SK-N-SH (cell line): ENCODE measurements at regions not wholly inside any gene's neighbourhood (a gene's known extent, or its start where the extent isn't known, plus 50 kb on each side); places are given as distances from the start of the nearest gene placed in this dataset.

Experiments
- CTCF ChIA-PET: fragments of 300-600, 350-600 bp; formaldehyde crosslinking; extraction: SDS; loops from one replicate; lab custom pipeline; 2021; lab: Yijun Ruan, JAX
- POLR2A ChIA-PET: fragments of 350-600 bp; sonication (Branson Sonifier 250); formaldehyde crosslinking; extraction: SDS; loops from one replicate; lab custom pipeline; 2020; ENCODE audit warnings: antibody characterized with exemption, inconsistent platforms; lab: Yijun Ruan, JAX
- DNase-seq: peaks from one replicate; pipeline ENCODE4 v3.0.0; 2012
- H2AFZ ChIP-seq: fragments of 200-600 bp; sonication (generic); 2 replicates; pipeline ENCODE4 v1.8.1; 2016; ENCODE audit warnings: antibody characterized with exemption, mild to moderate bottlenecking, low read depth
- H3F3A ChIP-seq: fragments of 200-600 bp; sonication (generic); replicated peaks from 2 replicates; pipeline ENCODE3; 2016; ENCODE audit warnings: antibody characterized with exemption, mild to moderate bottlenecking; ENCODE audit not compliant: insufficient read depth
- H3K27ac ChIP-seq, 2 experiments: fragments of 200-500 bp in 1 of 2; fragments of 200-600 bp in 1 of 2; sonication (Bioruptor generic) in 1 of 2; sonication (generic), shearing (Covaris generic) in 1 of 2; 2 replicates each; pipeline versions ENCODE4 v1.5.1 to v1.6.1; 2014 to 2016; ENCODE audit warnings: low read depth in 2 of 2, inconsistent platforms in 1 of 2, low read length in 1 of 2, mild to moderate bottlenecking in 1 of 2, mixed read lengths in 1 of 2
- H3K27me3 ChIP-seq: fragments of 200-600 bp; sonication (generic), shearing (Covaris generic); 2 replicates; pipeline ENCODE4 v1.6.1; 2016; ENCODE audit warnings: mixed run types; ENCODE audit not compliant: insufficient read depth
- H3K36me3 ChIP-seq, 2 experiments: fragments of 200-500 bp in 1 of 2; fragments of 200-600 bp in 1 of 2; sonication (Bioruptor generic) in 1 of 2; sonication (generic) in 1 of 2; replicated peaks in 1 of 2; 2 replicates each; pipeline versions ENCODE3 to v1.5.1; 2014 to 2016; ENCODE audit warnings: low read length in 1 of 2, mild to moderate bottlenecking in 1 of 2; ENCODE audit not compliant: insufficient read depth in 2 of 2, control insufficient read depth in 1 of 2
- H3K4me1 ChIP-seq, 2 experiments: fragments of 200-500 bp in 1 of 2; fragments of 200-600 bp in 1 of 2; sonication (Bioruptor generic) in 1 of 2; sonication (generic), shearing (Covaris generic) in 1 of 2; 2 replicates each; pipeline versions ENCODE4 v1.5.1 to v1.6.1; 2014 to 2016; ENCODE audit warnings: low read depth in 1 of 2, low read length in 1 of 2, mixed run types in 1 of 2; ENCODE audit not compliant: insufficient read depth in 2 of 2, control insufficient read depth in 1 of 2
- H3K4me2 ChIP-seq: fragments of 200-600 bp; sonication (generic), shearing (Covaris generic); 2 replicates; pipeline ENCODE4 v1.6.1; 2017; ENCODE audit warnings: mixed run types
- H3K4me3 ChIP-seq, 2 experiments: fragments of 200-500 bp in 1 of 2; fragments of 200-600 bp in 1 of 2; sonication (Bioruptor generic) in 1 of 2; sonication (generic), shearing (Covaris generic) in 1 of 2; 2 replicates each; pipeline versions ENCODE4 v1.5.1 to v1.8.1; 2014 to 2016; ENCODE audit warnings: low read depth in 2 of 2, inconsistent platforms in 1 of 2, low read length in 1 of 2, mild to moderate bottlenecking in 1 of 2, mixed read lengths in 1 of 2, moderate library complexity in 1 of 2
- H3K79me2 ChIP-seq: fragments of 200-600 bp; sonication (generic); 2 replicates; pipeline ENCODE4 v1.8.1; 2017; ENCODE audit warnings: mild to moderate bottlenecking; ENCODE audit not compliant: insufficient read depth
- H3K9ac ChIP-seq: fragments of 200-600 bp; sonication (generic); 2 replicates; pipeline ENCODE4 v1.6.1; 2017; ENCODE audit warnings: mixed run types
- H3K9me2 ChIP-seq: fragments of 200-600 bp; sonication (generic); 2 replicates; pipeline ENCODE4 v1.6.1; 2017; ENCODE audit warnings: mixed run types
- H3K9me3 ChIP-seq: fragments of 200-600 bp; sonication (generic); 2 replicates; pipeline ENCODE4 v1.6.1; 2017; ENCODE audit warnings: mixed run types, mild to moderate bottlenecking, moderate library complexity
- H4K20me1 ChIP-seq: fragments of 200-600 bp; sonication (generic); 2 replicates; pipeline ENCODE4 v1.6.1; 2017; ENCODE audit warnings: mild to moderate bottlenecking, mixed run types; ENCODE audit not compliant: insufficient read depth
- EP300 ChIP-seq, 2 experiments: IDR thresholded peaks; 2 replicates each; pipeline versions ENCODE4 v1.4.0 to v1.6.1; 2012; ENCODE audit warnings: borderline replicate concordance in 1 of 2, low read depth in 1 of 2, low read length in 1 of 2
- FOXJ3 ChIP-seq: sonication (generic); formaldehyde crosslinking; IDR thresholded peaks from 2 replicates; pipeline ENCODE4 v1.5.1; 2020; ENCODE audit warnings: mild to moderate bottlenecking, missing genetic modification reagents
- FOXM1 ChIP-seq: IDR thresholded peaks from 2 replicates; pipeline ENCODE4 v1.4.0; 2012; ENCODE audit warnings: low read depth, mild to moderate bottlenecking
- IRF3 ChIP-seq: fragments of 150-350 bp; IDR thresholded peaks from 2 replicates; pipeline ENCODE4 v1.6.1; 2016; ENCODE audit warnings: mild to moderate bottlenecking, low read depth, low read length
- MAX ChIP-seq: IDR thresholded peaks from 2 replicates; pipeline ENCODE4 v1.4.0; 2012; ENCODE audit warnings: low read depth
- MXI1 ChIP-seq: IDR thresholded peaks from 2 replicates; pipeline ENCODE4 v1.6.1; 2012; ENCODE audit warnings: mild to moderate bottlenecking, low read depth, low read length, improper control_type of control experiment
- REST ChIP-seq: IDR thresholded peaks from 2 replicates; pipeline ENCODE4 v1.6.1; 2012; ENCODE audit warnings: mild to moderate bottlenecking, low read depth, low read length, moderate library complexity
- RFX5 ChIP-seq: IDR thresholded peaks from 2 replicates; pipeline ENCODE4 v1.6.1; 2012; ENCODE audit warnings: mild to moderate bottlenecking, improper control_type of control experiment, low read length
- SIN3A ChIP-seq: IDR thresholded peaks from 2 replicates; pipeline ENCODE4 v1.6.1; 2012; ENCODE audit warnings: low read depth, mild to moderate bottlenecking, low read length, moderate library complexity, borderline replicate concordance
- SMC3 ChIP-seq: IDR thresholded peaks from 2 replicates; pipeline ENCODE4 v1.6.1; 2012; ENCODE audit warnings: low read depth, low read length, improper control_type of control experiment
- TEAD4 ChIP-seq: IDR thresholded peaks from 2 replicates; pipeline ENCODE4 v1.4.0; 2012; ENCODE audit warnings: mild to moderate bottlenecking, borderline replicate concordance; ENCODE audit not compliant: insufficient read depth
- YY1 ChIP-seq: IDR thresholded peaks from 2 replicates; pipeline ENCODE4 v1.4.0; 2012; ENCODE audit warnings: low read depth, mild to moderate bottlenecking
- ZBTB33 ChIP-seq: IDR thresholded peaks from 2 replicates; pipeline ENCODE4 v1.4.0; 2012; ENCODE audit warnings: low read depth, borderline replicate concordance
- WGBS: methylation state at CpG from one replicate; pipeline ENCODE4 v1.1.6; 2017; ENCODE audit warnings: low lambda C conversion rate; 5-methylcytosine and 5-hydroxymethylcytosine counted together

GRCh38 chr12:83769151-83769550, 1082.4 kb downstream of the TMTC2 start (continued):
- TF ChIP-seq IRF3 (no peak), SMC3 (no peak), YY1 (no peak), TEAD4 (no peak), REST (no peak), SIN3A (no peak), MAX (no peak), FOXJ3 (CRISPR knock-in tag) (no peak)

GRCh38 chr12:83767723-83768122, 1081.0 kb downstream of the TMTC2 start:
- ChIA-PET CTCF (interaction anchor here (1.0 kb wide), 1 partner anchor 12 kb away, joined by 3 read pairs; no protein-coding TSS in a partner anchor), POLR2A (no interaction called here)
- no peak for TF ChIP-seq ZBTB33
- TF ChIP-seq MXI1 = no peak
- no peak for TF ChIP-seq EP300 (IDR thresholded peaks at IDR 0.05; ENCODE audit: borderline replicate concordance in 1 of 2, low read depth in 1 of 2, low read length in 1 of 2)
- TF ChIP-seq FOXM1 = no peak
- no peak for TF ChIP-seq RFX5

More at GRCh38 chr12:83767723-83768122, 1081.0 kb downstream of the TMTC2 start:
- Histone ChIP-seq H3K4me1 (no peaks in the 10 kb centered on the region), H4K20me1 (no peaks in the 10 kb centered on the region), H3K9me2 (no peaks in the 10 kb centered on the region), H2AFZ (no peak overlapping the region), H3K79me2 (no peaks in the 10 kb centered on the region), H3K27ac (no peak overlapping the region), H3K4me3 (no peak overlapping the region), H3F3A (no peaks in the 10 kb centered on the region), H3K27me3 (no peaks in the 10 kb centered on the region), H3K36me3 (no peaks in the 10 kb centered on the region), H3K9me3 (no peaks in the 10 kb centered on the region), H3K4me2 (no peak overlapping the region), H3K9ac (no peak overlapping the region)
- no peak for DNase-seq
- 31% methylated on average over 1 of the region's 1 CpG for WGBS
